K562 (cell line): ENCODE measurements at regions not wholly inside any gene's neighbourhood (a gene's known extent, or its start where the extent isn't known, plus 50 kb on each side); places are given as distances from the start of the nearest gene placed in this dataset.

Source experiments
- ATAC-seq: fragments of 200-7000 bp; cut with Tn5 transposase; 3 replicates; pipeline ENCODE4 v1.9.1; 2020; ENCODE audit warnings: moderate library complexity
- BruUV-seq: library from RNA; stranded (reverse); fragments of 400-500 nt; replicated peaks from 2 replicates; lab custom pipeline; 2021; lab: Mats Ljungman, UMichigan
- CTCF ChIA-PET: fragments of 300-600 bp; formaldehyde crosslinking; extraction: SDS; loops from one replicate; lab custom pipeline; 2021; ENCODE audit warnings: low intra/inter-chr PET ratio; lab: Yijun Ruan, JAX
- POLR2A ChIA-PET: fragments of 300-600, 350-650 bp; sonication (Branson Sonifier 250); formaldehyde crosslinking; extraction: SDS; loops from one replicate; lab custom pipeline; 2021; ENCODE audit warnings: antibody characterized with exemption, inconsistent platforms; lab: Yijun Ruan, JAX
- DNase-seq, 4 experiments: peaks; one replicate each; pipeline versions ENCODE4 v3.0.0 to v3.0.0-alpha.2; 2011 to 2018; ENCODE audit warnings: low spot score in 3 of 4, mixed read lengths in 3 of 4; ENCODE audit errors: extremely low read depth in 1 of 4
- FAIRE-seq: peaks from 2 replicates; lab custom pipeline; 2011; peaks lifted over from hg19 to GRCh38; lab: Jason Lieb, UNC
- H2AFZ ChIP-seq: 2 replicates; pipeline ENCODE4 v1.6.0; 2011; ENCODE audit warnings: low read depth, low read length, control low read depth, inconsistent platforms
- H3K27ac ChIP-seq: fragments of 200-600 bp; 3 replicates; pipeline ENCODE4 v1.8.0; 2011; ENCODE audit warnings: low read depth, mild to moderate bottlenecking, control low read depth, inconsistent platforms, low read length, moderate library complexity, mixed read lengths; ENCODE audit errors: extremely low read depth
- H3K27me3 ChIP-seq, 2 experiments: fragments of 300-600 bp in 1 of 2; 2 replicates in 1 of 2; 3 replicates in 1 of 2; pipeline versions ENCODE4 v1.6.0 to v1.8.0; 2011; ENCODE audit warnings: inconsistent platforms in 2 of 2, low read length in 2 of 2, mild to moderate bottlenecking in 1 of 2, mixed read lengths in 1 of 2, moderate library complexity in 1 of 2; ENCODE audit not compliant: control insufficient read depth in 2 of 2, insufficient read depth in 2 of 2
- H3K36me3 ChIP-seq: fragments of 300-600 bp; 3 replicates; pipeline ENCODE4 v1.8.0; 2011; ENCODE audit warnings: mild to moderate bottlenecking, low read length, inconsistent platforms; ENCODE audit not compliant: control insufficient read depth, insufficient read depth
- H3K4me1 ChIP-seq, 2 experiments: fragments of 200-600 bp in 1 of 2; replicated peaks in 1 of 2; 2 replicates in 1 of 2; 3 replicates in 1 of 2; pipeline versions ENCODE4 v1.5.1 to v1.8.0; 2011; ENCODE audit warnings: inconsistent platforms in 2 of 2, low read length in 2 of 2, mild to moderate bottlenecking in 1 of 2, mixed read lengths in 1 of 2, moderate library complexity in 1 of 2; ENCODE audit not compliant: control insufficient read depth in 2 of 2, insufficient read depth in 2 of 2
- H3K4me2 ChIP-seq: 2 replicates; pipeline ENCODE4 v1.6.1; 2011; ENCODE audit warnings: low read length, control low read depth, inconsistent platforms, mixed read lengths; ENCODE audit not compliant: insufficient read depth
- H3K4me3 ChIP-seq: fragments of 200-600 bp; sonication (generic), shearing (Covaris generic); 2 replicates; pipeline ENCODE4 v1.5.1; 2016; ENCODE audit warnings: control low read depth, inconsistent platforms
- H3K79me2 ChIP-seq: fragments of 200-600 bp; 3 replicates; pipeline ENCODE4 v1.8.0; 2011; ENCODE audit warnings: low read length, inconsistent platforms; ENCODE audit not compliant: control insufficient read depth, insufficient read depth
- H3K9ac ChIP-seq, 2 experiments: 2 replicates each; pipeline versions ENCODE4 v1.6.0 to v1.6.1; 2011; ENCODE audit warnings: low read depth in 2 of 2, low read length in 2 of 2, control low read depth in 1 of 2, inconsistent platforms in 1 of 2, mild to moderate bottlenecking in 1 of 2, mixed read lengths in 1 of 2; ENCODE audit not compliant: insufficient read depth in 1 of 2
- H3K9me1 ChIP-seq: one replicate; pipeline ENCODE4 v1.6.0; 2011; ENCODE audit warnings: inconsistent platforms, mild to moderate bottlenecking, low read length, moderate library complexity; ENCODE audit not compliant: control insufficient read depth, insufficient read depth
- H3K9me3 ChIP-seq: replicated peaks from 2 replicates; pipeline ENCODE4 v1.5.1; 2011; ENCODE audit warnings: low read depth, low read length, inconsistent platforms; ENCODE audit not compliant: control insufficient read depth, insufficient read depth
- H4K20me1 ChIP-seq: replicated peaks from 2 replicates; pipeline ENCODE4 v1.6.1; 2011; ENCODE audit warnings: low read length, inconsistent platforms, mixed read lengths; ENCODE audit not compliant: control insufficient read depth, insufficient read depth
- ASH1L ChIP-seq: fragments of 450-650 bp; IDR thresholded peaks from 2 replicates; pipeline ENCODE4 v1.6.1; 2018; ENCODE audit warnings: borderline replicate concordance, mild to moderate bottlenecking, low read depth; ENCODE audit not compliant: partially characterized antibody
- ATF1 ChIP-seq, 2 experiments: fragments of 450-650 bp in 1 of 2; IDR thresholded peaks; 2 replicates each; pipeline ENCODE4 v1.6.1; 2016; ENCODE audit warnings: missing compliant biosample characterization in 1 of 2, missing genetic modification characterization in 1 of 2
- BACH1 ChIP-seq: fragments of 200-800 bp; sonication (Bioruptor generic); IDR thresholded peaks from 2 replicates; pipeline ENCODE4 v1.6.1; 2016; ENCODE audit warnings: missing genetic modification characterization, missing compliant biosample characterization
- CXXC5 ChIP-seq: fragments of 250-450 bp; sonication (Bioruptor Pico); IDR thresholded peaks from 2 replicates; pipeline ENCODE4 v1.8.0; 2022; ENCODE audit warnings: inconsistent platforms, mild to moderate bottlenecking, moderate library complexity
- PHF8 ChIP-seq: fragments of 200-600 bp; sonication (generic); IDR thresholded peaks from 2 replicates; pipeline ENCODE4 v1.6.1; 2012; ENCODE audit warnings: mixed run types, mild to moderate bottlenecking, inconsistent platforms, low read length, moderate library complexity, borderline replicate concordance
- SIX5 ChIP-seq, 2 experiments: IDR thresholded peaks; 2 replicates each; pipeline ENCODE4 v1.6.1; 2011; ENCODE audit warnings: low read length in 2 of 2, borderline replicate concordance in 1 of 2, low read depth in 1 of 2, mild to moderate bottlenecking in 1 of 2, moderate library complexity in 1 of 2; ENCODE audit not compliant: insufficient read depth in 1 of 2
- THRB ChIP-seq: fragments of 450-650 bp; formaldehyde crosslinking; conservative IDR thresholded peaks from 2 replicates; pipeline ENCODE4 v1.4.0; 2022; ENCODE audit warnings: mild to moderate bottlenecking, missing genetic modification characterization
- TOE1 ChIP-seq, 2 experiments: fragments of 450-650 bp in 1 of 2; sonication (generic) in 1 of 2; formaldehyde crosslinking in 1 of 2; IDR thresholded peaks; 2 replicates each; pipeline versions ENCODE4 v1.7.1 to v1.8.0; 2016 to 2022; ENCODE audit warnings: borderline replicate concordance in 2 of 2, mild to moderate bottlenecking in 2 of 2, antibody characterized with exemption in 1 of 2, inconsistent platforms in 1 of 2, low read depth in 1 of 2, missing genetic modification reagents in 1 of 2, moderate library complexity in 1 of 2
- ZNF445 ChIP-seq: fragments of 250-450 bp; sonication (Bioruptor Pico); IDR thresholded peaks from 2 replicates; pipeline ENCODE4 v1.4.0; 2020; ENCODE audit warnings: low read depth, mild to moderate bottlenecking, moderate library complexity
- ZNF766 ChIP-seq: fragments of 200-800 bp; sonication (Bioruptor generic); conservative IDR thresholded peaks from 2 replicates; pipeline ENCODE4 v1.6.1; 2016; ENCODE audit warnings: missing genetic modification characterization, missing compliant biosample characterization
- WGBS: fragments of 100-300 bp; shearing (Covaris generic); methylation state at CpG from one replicate; pipeline ENCODE4 v1.1.6; 2016; ENCODE audit warnings: low coverage, mixed read lengths; ENCODE audit not compliant: insufficient coverage; ENCODE audit errors: missing lambda C conversion rate; 5-methylcytosine and 5-hydroxymethylcytosine counted together
- in situ Hi-C: fragments of 300-500 bp; cut with MboI; formaldehyde crosslinking; loops from 4 replicates; pipeline ENCODE4 v1.15.0; 2018; ENCODE audit warnings: inconsistent platforms, mixed read lengths
- intact Hi-C: fragments of 100-400 bp; cut with micrococcal nuclease; formaldehyde crosslinking; loops from 2 replicates; pipeline ENCODE4 v1.14.2; 2022

GRCh38 chr13:44273216-44273615, 100.4 kb upstream of the SERP2 start:
- intact Hi-C loops = no loop called here

GRCh38 chr13:44273991-44274770, 99.4 kb upstream of the SERP2 start:
- Histone ChIP-seq H3K4me2 (no peak overlapping the region), H3K36me3 (no peaks in the 10 kb centered on the region), H3K9me1 (no peaks in the 10 kb centered on the region), H3K27me3 (no peaks in the 10 kb centered on the region; a peak in 1 of 5 replicates), H3K27ac (no peak overlapping the region), H3K4me1 (peaks cover 0 to 35% of the 10 kb centered on the region in 2 experiments; a peak in 4 of 5 replicates), H3K4me3 (no peak overlapping the region), H4K20me1 (no peaks in the 10 kb centered on the region), H3K9me3 (no peaks in the 10 kb centered on the region), H3K9ac (no peak overlapping the region), H2AFZ (peak overlapping the region; percentile 68)
- ATAC-seq = peak; percentile 38; the same call in 1 of the 3 replicates
- FAIRE-seq = no peak
- no peak for DNase-seq
- 10% methylated on average over 6 of the region's 6 CpGs for WGBS
- intact Hi-C loops (no loop called here), in situ Hi-C loops (no loop called here)
- ChIA-PET POLR2A (interaction anchor here (0.6 kb wide), 1 partner anchor 24 kb away, joined by 3 read pairs; no protein-coding TSS in a partner anchor), CTCF (no interaction called here)
- no TSS peak for BruUV-seq
- TF ChIP-seq ATF1 (CRISPR knock-in tag; IDR thresholded peaks at IDR 0.05) (no peak), ATF1 (tag; IDR thresholded peaks at IDR 0.05) (0 out of 2 replicates have a peak, but pooled peaks have one; percentile 34), TOE1 (IDR thresholded peaks at IDR 0.05; ENCODE audit: borderline replicate concordance) (no peak), TOE1 (CRISPR knock-in tag; IDR thresholded peaks at IDR 0.05; ENCODE audit: borderline replicate concordance, low read depth) (no peak), BACH1 (tag) (0 out of 2 replicates have a peak, but pooled peaks have one; percentile 3), ZNF766 (CRISPR knock-in tag) (0 out of 2 replicates have a peak, but pooled peaks have one; percentile 17), THRB (CRISPR knock-in tag) (no peak)
- TF ChIP-seq, all 486 proteins: peak for 3
- no peaks in the 10 kb centered on the region for H3K79me2 ChIP-seq

More at GRCh38 chr13:44273216-44273615, 100.4 kb upstream of the SERP2 start:
- H3K27ac ChIP-seq = no peak overlapping the region
- no peaks in the 10 kb centered on the region for H3K36me3 ChIP-seq
- H4K20me1 ChIP-seq = no peaks in the 10 kb centered on the region
- H3K9ac ChIP-seq = no peak overlapping the region
- BruUV-seq = no TSS peak
- no peak for ATAC-seq
- no peak overlapping the region for H3K4me3 ChIP-seq
- H2AFZ ChIP-seq = no peak overlapping the region
- WGBS = 3% methylated on average over 4 of the region's 5 CpGs
- ChIA-PET CTCF (no interaction called here), POLR2A (no interaction called here)
- peaks cover 0 to 35% of the 10 kb centered on the region in 2 experiments; a peak in 4 of 5 replicates for H3K4me1 ChIP-seq
- no peak for DNase-seq
- FAIRE-seq = no peak
- in situ Hi-C loops = no loop called here
- no peaks in the 10 kb centered on the region for H3K9me3 ChIP-seq
- no peaks in the 10 kb centered on the region for H3K79me2 ChIP-seq
- no peak overlapping the region for H3K4me2 ChIP-seq
- no peaks in the 10 kb centered on the region; a peak in 1 of 5 replicates for H3K27me3 ChIP-seq
- no peak for TF ChIP-seq ZNF445
- no peak for TF ChIP-seq SIX5 (IDR thresholded peaks at IDR 0.05; ENCODE audit: borderline replicate concordance in 1 of 2, insufficient read depth in 1 of 2, low read depth in 1 of 2, low read length in 2 of 2)
- no peak for TF ChIP-seq CXXC5 (CRISPR knock-in tag)
- TF ChIP-seq ASH1L = no peak
- no peak for TF ChIP-seq PHF8
- no peaks in the 10 kb centered on the region for H3K9me1 ChIP-seq
